Activated naive CD8-positive, alpha-beta T cell treated with anti-CD3 and anti-CD28 coated beads, Interleukin-2, amount 10 ng/mL, durations not matched to agents 7 days and 5 days (primary cell): ENCODE measurements at regions not wholly inside any gene's neighbourhood (a gene's known extent, or its start where the extent isn't known, plus 50 kb on each side); places are given as distances from the start of the nearest gene placed in this dataset.

ENCODE experiments used
- ATAC-seq: fragments of 150-1000 bp; cut with Tn5 transposase; one replicate; pipeline ENCODE4 v1.10.0; 2021; ENCODE audit warnings: low read depth, moderate library complexity
- POLR2A ChIA-PET: fragments of 350-600 bp; sonication (Branson Sonifier 250); formaldehyde crosslinking; loops from one replicate; lab custom pipeline; 2021; ENCODE audit warnings: antibody characterized with exemption; lab: Charles Lee
- DNase-seq: peaks from one replicate; pipeline ENCODE4 v3.0.0; 2021
- H3K27ac Mint-ChIP-seq: one replicate; pipeline ENCODE4 v1.8.0; 2022; ENCODE audit warnings: mild to moderate bottlenecking, mixed read lengths
- H3K27me3 Mint-ChIP-seq: one replicate; pipeline ENCODE4 v1.8.0; 2022; ENCODE audit warnings: mild to moderate bottlenecking, moderate library complexity, mixed read lengths
- H3K36me3 Mint-ChIP-seq: one replicate; pipeline ENCODE4 v1.8.0; 2021; ENCODE audit warnings: mild to moderate bottlenecking, mixed read lengths
- H3K4me1 Mint-ChIP-seq: one replicate; pipeline ENCODE4 v1.8.0; 2021; ENCODE audit warnings: mixed read lengths
- H3K4me3 Mint-ChIP-seq: one replicate; pipeline ENCODE4 v1.8.0; 2022; ENCODE audit warnings: mild to moderate bottlenecking, moderate library complexity, mixed read lengths
- H3K9me3 Mint-ChIP-seq: one replicate; pipeline ENCODE4 v1.8.0; 2021; ENCODE audit warnings: mixed read lengths

GRCh38 chr11:121953122-121953521, 162.9 kb downstream of the BLID start:
- H3K27me3 Mint-ChIP-seq = peaks cover 8% of the 10 kb centered on the region
- POLR2A ChIA-PET = no interaction called here
- no peak for ATAC-seq

GRCh38 chr11:121950160-121950559, 165.9 kb downstream of the BLID start:
- no peak for DNase-seq
- ATAC-seq = no peak
- Mint-ChIP-seq H3K4me3 (no peak overlapping the region), H3K27ac (no peak overlapping the region), H3K9me3 (no peaks in the 10 kb centered on the region), H3K4me1 (no peaks in the 10 kb centered on the region), H3K36me3 (no peaks in the 10 kb centered on the region), H3K27me3 (peaks cover 5% of the 10 kb centered on the region)
- POLR2A ChIA-PET = no interaction called here

More at GRCh38 chr11:121953122-121953521, 162.9 kb downstream of the BLID start:
- H3K27ac Mint-ChIP-seq = no peak overlapping the region
- H3K36me3 Mint-ChIP-seq = no peaks in the 10 kb centered on the region
- H3K9me3 Mint-ChIP-seq = no peaks in the 10 kb centered on the region
- H3K4me3 Mint-ChIP-seq = no peak overlapping the region
- no peak for DNase-seq
- H3K4me1 Mint-ChIP-seq = no peaks in the 10 kb centered on the region

- Mint-ChIP-seq H3K27ac (no peak overlapping the region), H3K9me3 (peaks cover 2% of the 10 kb centered on the region)
- ATAC-seq = no peak
Observed at GRCh38 chr11:121946514-121946913, 169.5 kb downstream of the BLID start.

GRCh38 chr11:121944556-121945230, 171.3 kb downstream of the BLID start:
- no peak overlapping the region for H3K4me3 Mint-ChIP-seq
- ATAC-seq (no peak), DNase-seq (no peak)
- H3K27me3 Mint-ChIP-seq = no peaks in the 10 kb centered on the region
- H3K9me3 Mint-ChIP-seq = peaks cover 2% of the 10 kb centered on the region
- no peaks in the 10 kb centered on the region for H3K4me1 Mint-ChIP-seq
- H3K27ac Mint-ChIP-seq = no peak overlapping the region
- POLR2A ChIA-PET = no interaction called here
- no peaks in the 10 kb centered on the region for H3K36me3 Mint-ChIP-seq

More at GRCh38 chr11:121946514-121946913, 169.5 kb downstream of the BLID start:
- POLR2A ChIA-PET = no interaction called here
- Mint-ChIP-seq H3K27me3 (no peaks in the 10 kb centered on the region), H3K36me3 (no peaks in the 10 kb centered on the region), H3K4me3 (no peak overlapping the region), H3K4me1 (no peaks in the 10 kb centered on the region)
- DNase-seq = no peak

GRCh38 chr11:121938076-121938475, 177.9 kb downstream of the BLID start:
- POLR2A ChIA-PET = no interaction called here

GRCh38 chr11:121936781-121937447, 179.1 kb downstream of the BLID start:
- Mint-ChIP-seq H3K36me3 (no peaks in the 10 kb centered on the region), H3K4me3 (no peak overlapping the region), H3K27ac (no peak overlapping the region), H3K4me1 (no peaks in the 10 kb centered on the region), H3K27me3 (peaks cover 9% of the 10 kb centered on the region), H3K9me3 (no peaks in the 10 kb centered on the region)
- POLR2A ChIA-PET = no interaction called here
- ATAC-seq = no peak
- DNase-seq = no peak

More at GRCh38 chr11:121938076-121938475, 177.9 kb downstream of the BLID start:
- Mint-ChIP-seq H3K4me3 (no peak overlapping the region), H3K4me1 (no peaks in the 10 kb centered on the region), H3K36me3 (no peaks in the 10 kb centered on the region), H3K9me3 (no peaks in the 10 kb centered on the region), H3K27ac (no peak overlapping the region), H3K27me3 (peaks cover 3% of the 10 kb centered on the region)
- no peak for ATAC-seq
- DNase-seq = no peak

- H3K9me3 Mint-ChIP-seq = no peaks in the 10 kb centered on the region
- DNase-seq (no peak), ATAC-seq (no peak)
- H3K36me3 Mint-ChIP-seq = no peaks in the 10 kb centered on the region
- H3K4me3 Mint-ChIP-seq = no peak overlapping the region
- peaks cover 10% of the 10 kb centered on the region for H3K27me3 Mint-ChIP-seq
- H3K27ac Mint-ChIP-seq = no peak overlapping the region
- POLR2A ChIA-PET = no interaction called here
- no peaks in the 10 kb centered on the region for H3K4me1 Mint-ChIP-seq
Observed at GRCh38 chr11:121936370-121936769, 179.6 kb downstream of the BLID start.

- H3K4me3 Mint-ChIP-seq = no peak overlapping the region
- POLR2A ChIA-PET = no interaction called here
- H3K27ac Mint-ChIP-seq = no peak overlapping the region
- no peaks in the 10 kb centered on the region for H3K9me3 Mint-ChIP-seq
- H3K27me3 Mint-ChIP-seq = peaks cover 13% of the 10 kb centered on the region
- DNase-seq = no peak
- H3K4me1 Mint-ChIP-seq = no peaks in the 10 kb centered on the region
- no peaks in the 10 kb centered on the region for H3K36me3 Mint-ChIP-seq
- no peak for ATAC-seq
Observed at GRCh38 chr11:121933694-121934093, 182.3 kb downstream of the BLID start.

- POLR2A ChIA-PET = no interaction called here
- peaks cover 10% of the 10 kb centered on the region for H3K27me3 Mint-ChIP-seq
- DNase-seq (no peak), ATAC-seq (no peak)
- H3K4me1 Mint-ChIP-seq = no peaks in the 10 kb centered on the region
- no peak overlapping the region for H3K27ac Mint-ChIP-seq
- H3K9me3 Mint-ChIP-seq = no peaks in the 10 kb centered on the region
- no peaks in the 10 kb centered on the region for H3K36me3 Mint-ChIP-seq
- H3K4me3 Mint-ChIP-seq = no peak overlapping the region
Observed at GRCh38 chr11:121933294-121933693, 182.7 kb downstream of the BLID start.

- Mint-ChIP-seq H3K4me1 (no peaks in the 10 kb centered on the region), H3K27me3 (peaks cover 10% of the 10 kb centered on the region), H3K36me3 (no peaks in the 10 kb centered on the region), H3K4me3 (no peak overlapping the region), H3K9me3 (no peaks in the 10 kb centered on the region), H3K27ac (no peak overlapping the region)
- POLR2A ChIA-PET = no interaction called here
- no peak for ATAC-seq
- DNase-seq = no peak
Observed at GRCh38 chr11:121932646-121933185, 183.3 kb downstream of the BLID start.

GRCh38 chr11:121931748-121932352, 184.2 kb downstream of the BLID start:
- POLR2A ChIA-PET = no interaction called here

GRCh38 chr11:121931121-121931520, 184.9 kb downstream of the BLID start:
- no peaks in the 10 kb centered on the region for H3K36me3 Mint-ChIP-seq
- POLR2A ChIA-PET = no interaction called here
- no peaks in the 10 kb centered on the region for H3K4me1 Mint-ChIP-seq
- H3K9me3 Mint-ChIP-seq = no peaks in the 10 kb centered on the region
- no peak overlapping the region for H3K4me3 Mint-ChIP-seq
- no peak for DNase-seq
- H3K27ac Mint-ChIP-seq = no peak overlapping the region
- peaks cover 13% of the 10 kb centered on the region for H3K27me3 Mint-ChIP-seq
- ATAC-seq = no peak

More at GRCh38 chr11:121931748-121932352, 184.2 kb downstream of the BLID start:
- Mint-ChIP-seq H3K27ac (no peak overlapping the region), H3K9me3 (no peaks in the 10 kb centered on the region), H3K4me3 (no peak overlapping the region), H3K36me3 (no peaks in the 10 kb centered on the region), H3K27me3 (peaks cover 10% of the 10 kb centered on the region), H3K4me1 (no peaks in the 10 kb centered on the region)
- ATAC-seq = no peak
- DNase-seq = no peak

- Mint-ChIP-seq H3K4me1 (no peaks in the 10 kb centered on the region), H3K9me3 (no peaks in the 10 kb centered on the region), H3K27me3 (peaks cover 13% of the 10 kb centered on the region), H3K36me3 (no peaks in the 10 kb centered on the region), H3K4me3 (no peak overlapping the region), H3K27ac (no peak overlapping the region)
- POLR2A ChIA-PET = no interaction called here
- no peak for ATAC-seq
- no peak for DNase-seq
Observed at GRCh38 chr11:121930004-121930965, 185.7 kb downstream of the BLID start.
